Activated naive CD8-positive, alpha-beta T cell treated with anti-CD3 and anti-CD28 coated beads, Interleukin-2, amount 50 U/mL, for 16 hours (primary cell): ENCODE measurements at regions not wholly inside any gene's neighbourhood (a gene's known extent, or its start where the extent isn't known, plus 50 kb on each side); places are given as distances from the start of the nearest gene placed in this dataset.

Source experiments
- DNase-seq: peaks from one replicate; pipeline ENCODE4 v3.0.0-alpha.2; 2020; ENCODE audit warnings: low read depth, low spot score

- DNase-seq, result no peak
These were observed 250.8 kb upstream of the TGFBR2 start for GRCh38 chr3:30355622-30356021.

- no peak for DNase-seq
These were observed 249.3 kb upstream of the TGFBR2 start for GRCh38 chr3:30356866-30357753.

GRCh38 chr3:30357897-30358296 lies 248.5 kb upstream of the TGFBR2 start:
- DNase-seq, result no peak

- DNase-seq, result no peak
These were observed 247.5 kb upstream of the TGFBR2 start for GRCh38 chr3:30358871-30359270.

GRCh38 chr3:30368978-30369377 lies 237.4 kb upstream of the TGFBR2 start:
- DNase-seq, result no peak

GRCh38 chr3:30370681-30371271 lies 235.6 kb upstream of the TGFBR2 start:
- DNase-seq, result no peak

- DNase-seq, result no peak
These were observed 233.6 kb upstream of the TGFBR2 start for GRCh38 chr3:30372837-30373236.

GRCh38 chr3:30384546-30385072 lies 221.8 kb upstream of the TGFBR2 start:
- no peak for DNase-seq

GRCh38 chr3:30393079-30393478 lies 213.3 kb upstream of the TGFBR2 start:
- no peak for DNase-seq

- no peak for DNase-seq
These were observed 209.4 kb upstream of the TGFBR2 start for GRCh38 chr3:30397030-30397429.

- no peak for DNase-seq
These were observed 206.8 kb upstream of the TGFBR2 start for GRCh38 chr3:30399394-30400181.

- no peak for DNase-seq
These were observed 205.5 kb upstream of the TGFBR2 start for GRCh38 chr3:30400926-30401325.

GRCh38 chr3:30401971-30402370 lies 204.4 kb upstream of the TGFBR2 start:
- DNase-seq, result no peak

- DNase-seq, result no peak
These were observed 198.8 kb upstream of the TGFBR2 start for GRCh38 chr3:30407651-30408050.

- DNase-seq, result no peak
These were observed 198.3 kb upstream of the TGFBR2 start for GRCh38 chr3:30408105-30408557.

GRCh38 chr3:30418443-30418842 lies 188.0 kb upstream of the TGFBR2 start:
- DNase-seq, result no peak

- DNase-seq, result no peak
These were observed 185.1 kb upstream of the TGFBR2 start for GRCh38 chr3:30421266-30421665.

- no peak for DNase-seq
These were observed 180.0 kb upstream of the TGFBR2 start for GRCh38 chr3:30426293-30426993.

GRCh38 chr3:30428251-30428650 lies 178.2 kb upstream of the TGFBR2 start:
- DNase-seq, result no peak

- DNase-seq, result no peak
These were observed 170.5 kb upstream of the TGFBR2 start for GRCh38 chr3:30435861-30436331.

GRCh38 chr3:30437171-30437601 lies 169.2 kb upstream of the TGFBR2 start:
- DNase-seq, result no peak
